ENCODE measurements at regions not wholly inside any gene's neighbourhood (a gene's known extent, or its start where the extent isn't known, plus 50 kb on each side); places are given as distances from the start of the nearest gene placed in this dataset.

DNA sequence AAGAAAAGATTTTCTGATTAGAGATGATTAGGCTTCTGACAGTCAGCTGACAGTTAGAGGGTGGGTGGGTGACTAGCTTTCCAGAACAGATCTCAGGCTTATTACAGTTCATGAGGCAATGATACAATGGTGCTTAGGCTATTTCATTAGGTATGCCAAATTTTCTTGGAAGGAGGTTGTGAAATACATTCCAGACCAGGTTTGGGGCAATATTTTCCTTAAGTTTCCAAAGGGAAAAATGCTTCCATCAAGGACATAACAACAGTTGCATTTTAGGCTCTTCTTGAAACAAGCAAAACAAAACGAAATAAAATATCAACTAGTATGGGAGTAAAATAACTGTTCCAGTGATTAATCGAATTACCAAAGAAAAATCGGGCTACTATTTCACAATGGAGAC lies 59.3 kb upstream of the CNTN1 start:
- CTCF ChIA-PET = no interaction called here

DNA sequence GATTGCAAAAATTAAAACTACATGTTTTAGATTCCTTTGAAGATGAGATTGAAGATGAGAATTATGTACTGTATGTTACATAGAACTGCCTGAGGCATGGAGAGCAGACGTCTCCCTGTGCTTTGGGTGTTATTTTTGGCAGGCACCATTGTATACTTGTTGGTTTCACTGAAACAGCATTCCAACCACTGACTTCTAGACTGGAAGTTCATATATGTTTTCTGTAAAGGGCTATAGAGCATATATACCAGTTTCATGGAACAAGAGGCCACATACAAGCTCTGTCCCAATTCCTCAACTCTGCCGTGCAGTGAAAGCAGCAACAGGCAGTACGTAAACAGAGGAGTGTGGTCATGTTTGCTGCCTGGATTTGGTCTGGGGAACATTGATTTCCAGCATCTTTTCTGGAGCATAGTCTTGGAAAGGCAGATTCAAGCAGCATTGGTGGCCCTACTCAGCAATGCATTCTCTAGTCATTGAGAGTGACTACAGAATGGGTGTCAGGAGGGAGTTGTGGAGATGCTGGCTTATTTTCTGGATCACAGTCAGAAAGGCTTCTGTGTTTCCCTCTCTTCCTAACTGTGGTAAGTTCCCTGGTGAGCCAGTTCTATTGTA lies 57.6 kb upstream of the CNTN1 start:
- CTCF ChIA-PET = no interaction called here
- DNase-seq (ENCODE audit: low spot score) (no peak), ATAC-seq (no peak)
- Mint-ChIP-seq H3K4me1 (no peaks in the 10 kb centered on the region), H3K36me3 (peaks cover 4% of the 10 kb centered on the region; the same call in 1 of the 2 replicates), H3K27me3 (ENCODE audit: low read depth) (no peaks in the 10 kb centered on the region), H3K27ac (no peak overlapping the region), H3K4me3 (no peak overlapping the region), H3K9me3 (peaks cover 19% of the 10 kb centered on the region)
- POLR2A ChIA-PET = no interaction called here
- TF ChIP-seq CREB1 (CRISPR knock-in tag; IDR thresholded peaks at IDR 0.05) = no peak
- no peak for TF ChIP-seq ZNF423 (CRISPR knock-in tag; IDR thresholded peaks at IDR 0.05)
- TF ChIP-seq, protein P1, sequence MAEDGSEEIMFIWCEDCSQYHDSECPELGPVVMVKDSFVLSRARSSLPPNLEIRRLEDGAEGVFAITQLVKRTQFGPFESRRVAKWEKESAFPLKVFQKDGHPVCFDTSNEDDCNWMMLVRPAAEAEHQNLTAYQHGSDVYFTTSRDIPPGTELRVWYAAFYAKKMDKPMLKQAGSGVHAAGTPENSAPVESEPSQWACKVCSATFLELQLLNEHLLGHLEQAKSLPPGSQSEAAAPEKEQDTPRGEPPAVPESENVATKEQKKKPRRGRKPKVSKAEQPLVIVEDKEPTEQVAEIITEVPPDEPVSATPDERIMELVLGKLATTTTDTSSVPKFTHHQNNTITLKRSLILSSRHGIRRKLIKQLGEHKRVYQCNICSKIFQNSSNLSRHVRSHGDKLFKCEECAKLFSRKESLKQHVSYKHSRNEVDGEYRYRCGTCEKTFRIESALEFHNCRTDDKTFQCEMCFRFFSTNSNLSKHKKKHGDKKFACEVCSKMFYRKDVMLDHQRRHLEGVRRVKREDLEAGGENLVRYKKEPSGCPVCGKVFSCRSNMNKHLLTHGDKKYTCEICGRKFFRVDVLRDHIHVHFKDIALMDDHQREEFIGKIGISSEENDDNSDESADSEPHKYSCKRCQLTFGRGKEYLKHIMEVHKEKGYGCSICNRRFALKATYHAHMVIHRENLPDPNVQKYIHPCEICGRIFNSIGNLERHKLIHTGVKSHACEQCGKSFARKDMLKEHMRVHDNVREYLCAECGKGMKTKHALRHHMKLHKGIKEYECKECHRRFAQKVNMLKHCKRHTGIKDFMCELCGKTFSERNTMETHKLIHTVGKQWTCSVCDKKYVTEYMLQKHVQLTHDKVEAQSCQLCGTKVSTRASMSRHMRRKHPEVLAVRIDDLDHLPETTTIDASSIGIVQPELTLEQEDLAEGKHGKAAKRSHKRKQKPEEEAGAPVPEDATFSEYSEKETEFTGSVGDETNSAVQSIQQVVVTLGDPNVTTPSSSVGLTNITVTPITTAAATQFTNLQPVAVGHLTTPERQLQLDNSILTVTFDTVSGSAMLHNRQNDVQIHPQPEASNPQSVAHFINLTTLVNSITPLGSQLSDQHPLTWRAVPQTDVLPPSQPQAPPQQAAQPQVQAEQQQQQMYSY (CRISPR knock-in tag; IDR thresholded peaks at IDR 0.05) = no peak
- TF ChIP-seq, protein P2, sequence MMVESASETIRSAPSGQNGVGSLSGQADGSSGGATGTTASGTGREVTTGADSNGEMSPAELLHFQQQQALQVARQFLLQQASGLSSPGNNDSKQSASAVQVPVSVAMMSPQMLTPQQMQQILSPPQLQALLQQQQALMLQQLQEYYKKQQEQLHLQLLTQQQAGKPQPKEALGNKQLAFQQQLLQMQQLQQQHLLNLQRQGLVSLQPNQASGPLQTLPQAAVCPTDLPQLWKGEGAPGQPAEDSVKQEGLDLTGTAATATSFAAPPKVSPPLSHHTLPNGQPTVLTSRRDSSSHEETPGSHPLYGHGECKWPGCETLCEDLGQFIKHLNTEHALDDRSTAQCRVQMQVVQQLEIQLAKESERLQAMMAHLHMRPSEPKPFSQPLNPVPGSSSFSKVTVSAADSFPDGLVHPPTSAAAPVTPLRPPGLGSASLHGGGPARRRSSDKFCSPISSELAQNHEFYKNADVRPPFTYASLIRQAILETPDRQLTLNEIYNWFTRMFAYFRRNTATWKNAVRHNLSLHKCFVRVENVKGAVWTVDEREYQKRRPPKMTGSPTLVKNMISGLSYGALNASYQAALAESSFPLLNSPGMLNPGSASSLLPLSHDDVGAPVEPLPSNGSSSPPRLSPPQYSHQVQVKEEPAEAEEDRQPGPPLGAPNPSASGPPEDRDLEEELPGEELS (CRISPR knock-in tag; IDR thresholded peaks at IDR 0.05) = no peak
- no peak for TF ChIP-seq NR3C1 (CRISPR knock-in tag; conservative IDR thresholded peaks at IDR 0.05; ENCODE audit: low read depth)
- no peak for TF ChIP-seq NFYB (CRISPR knock-in tag; conservative IDR thresholded peaks at IDR 0.05; ENCODE audit: low read depth)
- no peak for TF ChIP-seq JAZF1 (CRISPR knock-in tag; IDR thresholded peaks at IDR 0.05)
- no peak for TF ChIP-seq ZNF396 (CRISPR knock-in tag; IDR thresholded peaks at IDR 0.05; ENCODE audit: borderline replicate concordance)
- TF ChIP-seq, protein P3, sequence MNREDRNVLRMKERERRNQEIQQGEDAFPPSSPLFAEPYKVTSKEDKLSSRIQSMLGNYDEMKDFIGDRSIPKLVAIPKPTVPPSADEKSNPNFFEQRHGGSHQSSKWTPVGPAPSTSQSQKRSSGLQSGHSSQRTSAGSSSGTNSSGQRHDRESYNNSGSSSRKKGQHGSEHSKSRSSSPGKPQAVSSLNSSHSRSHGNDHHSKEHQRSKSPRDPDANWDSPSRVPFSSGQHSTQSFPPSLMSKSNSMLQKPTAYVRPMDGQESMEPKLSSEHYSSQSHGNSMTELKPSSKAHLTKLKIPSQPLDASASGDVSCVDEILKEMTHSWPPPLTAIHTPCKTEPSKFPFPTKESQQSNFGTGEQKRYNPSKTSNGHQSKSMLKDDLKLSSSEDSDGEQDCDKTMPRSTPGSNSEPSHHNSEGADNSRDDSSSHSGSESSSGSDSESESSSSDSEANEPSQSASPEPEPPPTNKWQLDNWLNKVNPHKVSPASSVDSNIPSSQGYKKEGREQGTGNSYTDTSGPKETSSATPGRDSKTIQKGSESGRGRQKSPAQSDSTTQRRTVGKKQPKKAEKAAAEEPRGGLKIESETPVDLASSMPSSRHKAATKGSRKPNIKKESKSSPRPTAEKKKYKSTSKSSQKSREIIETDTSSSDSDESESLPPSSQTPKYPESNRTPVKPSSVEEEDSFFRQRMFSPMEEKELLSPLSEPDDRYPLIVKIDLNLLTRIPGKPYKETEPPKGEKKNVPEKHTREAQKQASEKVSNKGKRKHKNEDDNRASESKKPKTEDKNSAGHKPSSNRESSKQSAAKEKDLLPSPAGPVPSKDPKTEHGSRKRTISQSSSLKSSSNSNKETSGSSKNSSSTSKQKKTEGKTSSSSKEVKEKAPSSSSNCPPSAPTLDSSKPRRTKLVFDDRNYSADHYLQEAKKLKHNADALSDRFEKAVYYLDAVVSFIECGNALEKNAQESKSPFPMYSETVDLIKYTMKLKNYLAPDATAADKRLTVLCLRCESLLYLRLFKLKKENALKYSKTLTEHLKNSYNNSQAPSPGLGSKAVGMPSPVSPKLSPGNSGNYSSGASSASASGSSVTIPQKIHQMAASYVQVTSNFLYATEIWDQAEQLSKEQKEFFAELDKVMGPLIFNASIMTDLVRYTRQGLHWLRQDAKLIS (CRISPR knock-in tag; IDR thresholded peaks at IDR 0.05; ENCODE audit: borderline replicate concordance) = no peak
- TF ChIP-seq, protein P4, sequence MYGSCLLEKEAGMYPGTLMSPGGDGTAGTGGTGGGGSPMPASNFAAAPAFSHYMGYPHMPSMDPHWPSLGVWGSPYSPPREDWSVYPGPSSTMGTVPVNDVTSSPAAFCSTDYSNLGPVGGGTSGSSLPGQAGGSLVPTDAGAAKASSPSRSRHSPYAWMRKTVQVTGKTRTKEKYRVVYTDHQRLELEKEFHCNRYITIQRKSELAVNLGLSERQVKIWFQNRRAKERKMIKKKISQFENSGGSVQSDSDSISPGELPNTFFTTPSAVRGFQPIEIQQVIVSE (CRISPR knock-in tag; IDR thresholded peaks at IDR 0.05; ENCODE audit: borderline replicate concordance) = no peak
- TF ChIP-seq SOX15 (CRISPR knock-in tag; IDR thresholded peaks at IDR 0.05) = no peak
- no peak for TF ChIP-seq IRF2 (CRISPR knock-in tag; IDR thresholded peaks at IDR 0.05; ENCODE audit: borderline replicate concordance, low read depth)
- no peak for TF ChIP-seq SP1 (CRISPR knock-in tag; conservative IDR thresholded peaks at IDR 0.05)

More for the DNA sequence above, 59.3 kb upstream of the CNTN1 start:
- H3K4me1 Mint-ChIP-seq = no peaks in the 10 kb centered on the region
- peaks cover 6% of the 10 kb centered on the region for H3K9me3 Mint-ChIP-seq
- no peaks in the 10 kb centered on the region for H3K36me3 Mint-ChIP-seq
- DNase-seq (ENCODE audit: low spot score) (no peak), ATAC-seq (no peak)
- no peaks in the 10 kb centered on the region for H3K27me3 Mint-ChIP-seq (ENCODE audit: low read depth)
- H3K27ac Mint-ChIP-seq = no peak overlapping the region
- POLR2A ChIA-PET = no interaction called here
- H3K4me3 Mint-ChIP-seq = no peak overlapping the region
- no peak for TF ChIP-seq PRRX2 (CRISPR knock-in tag; IDR thresholded peaks at IDR 0.05)
- no peak for TF ChIP-seq JUN (CRISPR knock-in tag; IDR thresholded peaks at IDR 0.05)
- TF ChIP-seq MXD4 (CRISPR knock-in tag; IDR thresholded peaks at IDR 0.05; ENCODE audit: borderline replicate concordance) = no peak
- no peak for TF ChIP-seq ETV6 (CRISPR knock-in tag; IDR thresholded peaks at IDR 0.05)
- no peak for TF ChIP-seq TP53 (CRISPR knock-in tag; IDR thresholded peaks at IDR 0.05)
- TF ChIP-seq, protein P5, sequence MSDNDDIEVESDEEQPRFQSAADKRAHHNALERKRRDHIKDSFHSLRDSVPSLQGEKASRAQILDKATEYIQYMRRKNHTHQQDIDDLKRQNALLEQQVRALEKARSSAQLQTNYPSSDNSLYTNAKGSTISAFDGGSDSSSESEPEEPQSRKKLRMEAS (CRISPR knock-in tag; IDR thresholded peaks at IDR 0.05) = no peak
- TF ChIP-seq ZNF416 (CRISPR knock-in tag; IDR thresholded peaks at IDR 0.05) = no peak
- no peak for TF ChIP-seq TEAD1 (CRISPR knock-in tag; IDR thresholded peaks at IDR 0.05)
- TF ChIP-seq, protein P6, sequence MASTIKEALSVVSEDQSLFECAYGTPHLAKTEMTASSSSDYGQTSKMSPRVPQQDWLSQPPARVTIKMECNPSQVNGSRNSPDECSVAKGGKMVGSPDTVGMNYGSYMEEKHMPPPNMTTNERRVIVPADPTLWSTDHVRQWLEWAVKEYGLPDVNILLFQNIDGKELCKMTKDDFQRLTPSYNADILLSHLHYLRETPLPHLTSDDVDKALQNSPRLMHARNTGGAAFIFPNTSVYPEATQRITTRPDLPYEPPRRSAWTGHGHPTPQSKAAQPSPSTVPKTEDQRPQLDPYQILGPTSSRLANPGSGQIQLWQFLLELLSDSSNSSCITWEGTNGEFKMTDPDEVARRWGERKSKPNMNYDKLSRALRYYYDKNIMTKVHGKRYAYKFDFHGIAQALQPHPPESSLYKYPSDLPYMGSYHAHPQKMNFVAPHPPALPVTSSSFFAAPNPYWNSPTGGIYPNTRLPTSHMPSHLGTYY (CRISPR knock-in tag; IDR thresholded peaks at IDR 0.05) = no peak
